NCI-H1105 (cell line): ENCODE measurements at regions not wholly inside any gene's neighbourhood (a gene's known extent, or its start where the extent isn't known, plus 50 kb on each side); places are given as distances from the start of the nearest gene placed in this dataset.
"Not testable (repeated sequence)": the region's sequence is repeated elsewhere in the genome, so short reads cannot be mapped to it uniquely, and the experiment has no call there.

Source experiments
- DNase-seq: peaks from one replicate; lab custom pipeline; 2025; lab: John Stamatoyannopoulos, UW

GRCh38 chr2:147416099-147416498 lies 428.7 kb upstream of the ACVR2A start:
- no peak for DNase-seq

- DNase-seq: not testable (repeated sequence)
These were observed 430.2 kb upstream of the ACVR2A start for GRCh38 chr2:147414656-147415055.

- DNase-seq: no peak
These were observed 436.5 kb upstream of the ACVR2A start for GRCh38 chr2:147408357-147408756.

GRCh38 chr2:147405651-147406050 lies 439.2 kb upstream of the ACVR2A start:
- no peak for DNase-seq

GRCh38 chr2:147398996-147399395 lies 445.8 kb upstream of the ACVR2A start:
- no peak for DNase-seq

- no peak for DNase-seq
These were observed 446.5 kb upstream of the ACVR2A start for GRCh38 chr2:147398301-147398700.

GRCh38 chr2:147396890-147397289 lies 447.9 kb upstream of the ACVR2A start:
- no peak for DNase-seq

GRCh38 chr2:147394179-147394790 lies 450.5 kb upstream of the ACVR2A start:
- no peak for DNase-seq

- no peak for DNase-seq
These were observed 452.6 kb upstream of the ACVR2A start for GRCh38 chr2:147392180-147392579.

- DNase-seq: no peak
These were observed 454.4 kb upstream of the ACVR2A start for GRCh38 chr2:147390475-147390874.

GRCh38 chr2:147389218-147389617 lies 455.6 kb upstream of the ACVR2A start:
- no peak for DNase-seq

- DNase-seq: no peak
These were observed 456.6 kb upstream of the ACVR2A start for GRCh38 chr2:147388217-147388616.

GRCh38 chr2:147386284-147386683 lies 458.5 kb upstream of the ACVR2A start:
- no peak for DNase-seq

GRCh38 chr2:147385600-147385999 lies 459.2 kb upstream of the ACVR2A start:
- no peak for DNase-seq

GRCh38 chr2:147384659-147385058 lies 460.2 kb upstream of the ACVR2A start:
- no peak for DNase-seq

- DNase-seq: peak; percentile 90
These were observed 462.4 kb upstream of the ACVR2A start for GRCh38 chr2:147382322-147382948.

- no peak for DNase-seq
These were observed 466.4 kb upstream of the ACVR2A start for GRCh38 chr2:147378403-147378802.

GRCh38 chr2:147375073-147375472 lies 469.8 kb upstream of the ACVR2A start:
- DNase-seq: no peak

GRCh38 chr2:147374423-147374811 lies 470.4 kb upstream of the ACVR2A start:
- DNase-seq: peak; percentile 83

- no peak for DNase-seq
These were observed 470.9 kb upstream of the ACVR2A start for GRCh38 chr2:147373800-147374422.

- DNase-seq: no peak
These were observed 476.5 kb upstream of the ACVR2A start for GRCh38 chr2:147368306-147368705.

GRCh38 chr2:147366279-147366678 lies 478.6 kb upstream of the ACVR2A start:
- DNase-seq: no peak

- DNase-seq: no peak
These were observed 479.2 kb upstream of the ACVR2A start for GRCh38 chr2:147365622-147366021.

GRCh38 chr2:147364597-147364996 lies 480.2 kb upstream of the ACVR2A start:
- no peak for DNase-seq
